GM21717 (cell line): ENCODE measurements at regions not wholly inside any gene's neighbourhood (a gene's known extent, or its start where the extent isn't known, plus 50 kb on each side); places are given as distances from the start of the nearest gene placed in this dataset.

Experiments used
- ATAC-seq: cut with Tn5 transposase; IDR thresholded peaks from one replicate; pipeline ENCODE4 v1.9.1; 2021; ENCODE audit warnings: mild to moderate bottlenecking, moderate library complexity; ENCODE audit not compliant: unreplicated experiment

GRCh38 chr2:65714866-65715265 lies 282.5 kb upstream of the SPRED2 start:
- ATAC-seq = no peak

- ATAC-seq = no peak
These were observed 279.5 kb upstream of the SPRED2 start for GRCh38 chr2:65711863-65712262.

GRCh38 chr2:65710779-65711295 lies 278.4 kb upstream of the SPRED2 start:
- ATAC-seq = no peak

GRCh38 chr2:65710356-65710755 lies 278.0 kb upstream of the SPRED2 start:
- ATAC-seq = no peak

- no peak for ATAC-seq
These were observed 275.7 kb upstream of the SPRED2 start for GRCh38 chr2:65708086-65708485.

- ATAC-seq = no peak
These were observed 274.0 kb upstream of the SPRED2 start for GRCh38 chr2:65706411-65706810.

GRCh38 chr2:65701191-65701590 lies 268.8 kb upstream of the SPRED2 start:
- ATAC-seq = no peak

- ATAC-seq = no peak
These were observed 268.3 kb upstream of the SPRED2 start for GRCh38 chr2:65700720-65701119.

GRCh38 chr2:65700004-65700651 lies 267.7 kb upstream of the SPRED2 start:
- ATAC-seq = no peak

GRCh38 chr2:65691816-65692215 lies 259.4 kb upstream of the SPRED2 start:
- ATAC-seq = no peak

- ATAC-seq = no peak
These were observed 255.9 kb upstream of the SPRED2 start for GRCh38 chr2:65688141-65688886.

- no peak for ATAC-seq
These were observed 255.2 kb upstream of the SPRED2 start for GRCh38 chr2:65687614-65688013.

GRCh38 chr2:65686928-65687521 lies 254.6 kb upstream of the SPRED2 start:
- no peak for ATAC-seq

GRCh38 chr2:65681503-65681902 lies 249.1 kb upstream of the SPRED2 start:
- ATAC-seq = no peak

GRCh38 chr2:65678779-65679391 lies 246.5 kb upstream of the SPRED2 start:
- ATAC-seq = no peak

GRCh38 chr2:65675350-65675749 lies 243.0 kb upstream of the SPRED2 start:
- ATAC-seq = no peak

GRCh38 chr2:65671670-65672242 lies 239.4 kb upstream of the SPRED2 start:
- no peak for ATAC-seq

GRCh38 chr2:65669574-65669973 lies 237.2 kb upstream of the SPRED2 start:
- ATAC-seq = no peak

- ATAC-seq = no peak
These were observed 236.3 kb upstream of the SPRED2 start for GRCh38 chr2:65668744-65669143.

- peak; percentile 99 for ATAC-seq
These were observed 233.8 kb upstream of the SPRED2 start for GRCh38 chr2:65666156-65666725.

GRCh38 chr2:65664931-65665330 lies 232.5 kb upstream of the SPRED2 start:
- no peak for ATAC-seq
